OCI-LY3 (cell line): ENCODE measurements at regions not wholly inside any gene's neighbourhood (a gene's known extent, or its start where the extent isn't known, plus 50 kb on each side); places are given as distances from the start of the nearest gene placed in this dataset.

Experiments used
- H2AFZ ChIP-seq: fragments of 200-600, 300-600 bp; shearing (Covaris generic); 2 replicates; pipeline ENCODE4 v1.6.0; 2014; ENCODE audit warnings: antibody characterized with exemption, low read depth, low read length
- H3K27ac ChIP-seq: fragments of 200-600, 300-600 bp; sonication (generic); 2 replicates; pipeline ENCODE4 v1.5.1; 2014; ENCODE audit warnings: mild to moderate bottlenecking, low read length, moderate library complexity, mixed read lengths
- H3K27me3 ChIP-seq: fragments of 200-600, 300-600 bp; sonication (generic); 2 replicates; pipeline ENCODE4 v1.6.1; 2014; ENCODE audit warnings: low read depth, low read length, mixed read lengths
- H3K36me3 ChIP-seq: fragments of 200-600, 300-600 bp; sonication (generic); replicated peaks from 2 replicates; pipeline ENCODE3; 2014; ENCODE audit warnings: low read depth, low read length, mixed read lengths
- H3K4me1 ChIP-seq: fragments of 300-600, 200-600 bp; sonication (generic); 2 replicates; pipeline ENCODE4 v1.6.1; 2014; ENCODE audit warnings: low read length, mixed read lengths
- H3K4me2 ChIP-seq: fragments of 200-600, 300-600 bp; sonication (generic); 2 replicates; pipeline ENCODE4 v1.6.1; 2014; ENCODE audit warnings: low read length, mixed read lengths
- H3K4me3 ChIP-seq: fragments of 300-600, 200-600 bp; sonication (generic); 2 replicates; pipeline ENCODE4 v1.5.1; 2014; ENCODE audit warnings: antibody characterized with exemption, mild to moderate bottlenecking, low read length, moderate library complexity
- H3K79me2 ChIP-seq: fragments of 300-600, 200-600 bp; shearing (Covaris generic); 2 replicates; pipeline ENCODE4 v1.6.1; 2014; ENCODE audit warnings: mild to moderate bottlenecking, low read length, mixed read lengths
- H3K9ac ChIP-seq: fragments of 300-600, 200-600 bp; shearing (Covaris generic); 2 replicates; pipeline ENCODE4 v1.6.0; 2014; ENCODE audit warnings: mild to moderate bottlenecking, low read length, moderate library complexity
- H3K9me3 ChIP-seq: fragments of 200-600, 300-600 bp; shearing (Covaris generic); 2 replicates; pipeline ENCODE4 v1.6.1; 2014; ENCODE audit warnings: low read length, mixed read lengths; ENCODE audit not compliant: insufficient read depth
- H4K20me1 ChIP-seq: fragments of 200-600, 300-600 bp; sonication (generic); 2 replicates; pipeline ENCODE4 v1.6.1; 2016; ENCODE audit warnings: low read length, mixed read lengths; ENCODE audit not compliant: insufficient read depth
- EZH2phosphoT487 ChIP-seq: fragments of 200-600 bp; shearing (Covaris generic); IDR thresholded peaks from 2 replicates; pipeline ENCODE4 v1.6.1; 2018; ENCODE audit warnings: antibody characterized with exemption, mixed run types, low read depth
- TF ChIP-seq, protein P1 (sequence below): fragments of 200-600, 300-600 bp; sonication (generic); IDR thresholded peaks from 2 replicates; pipeline ENCODE4 v1.5.1; 2014; ENCODE audit warnings: antibody characterized with exemption, low read length, low read depth

GRCh38 chr2:201955231-201955630, 78.4 kb upstream of the FZD7 start:
- no peak overlapping the region for H3K4me2 ChIP-seq
- H3K27me3 ChIP-seq: peaks cover 4% of the 10 kb centered on the region; the same call in 1 of the 2 replicates
- no peak for TF ChIP-seq EZH2phosphoT487
- TF ChIP-seq, protein P1, sequence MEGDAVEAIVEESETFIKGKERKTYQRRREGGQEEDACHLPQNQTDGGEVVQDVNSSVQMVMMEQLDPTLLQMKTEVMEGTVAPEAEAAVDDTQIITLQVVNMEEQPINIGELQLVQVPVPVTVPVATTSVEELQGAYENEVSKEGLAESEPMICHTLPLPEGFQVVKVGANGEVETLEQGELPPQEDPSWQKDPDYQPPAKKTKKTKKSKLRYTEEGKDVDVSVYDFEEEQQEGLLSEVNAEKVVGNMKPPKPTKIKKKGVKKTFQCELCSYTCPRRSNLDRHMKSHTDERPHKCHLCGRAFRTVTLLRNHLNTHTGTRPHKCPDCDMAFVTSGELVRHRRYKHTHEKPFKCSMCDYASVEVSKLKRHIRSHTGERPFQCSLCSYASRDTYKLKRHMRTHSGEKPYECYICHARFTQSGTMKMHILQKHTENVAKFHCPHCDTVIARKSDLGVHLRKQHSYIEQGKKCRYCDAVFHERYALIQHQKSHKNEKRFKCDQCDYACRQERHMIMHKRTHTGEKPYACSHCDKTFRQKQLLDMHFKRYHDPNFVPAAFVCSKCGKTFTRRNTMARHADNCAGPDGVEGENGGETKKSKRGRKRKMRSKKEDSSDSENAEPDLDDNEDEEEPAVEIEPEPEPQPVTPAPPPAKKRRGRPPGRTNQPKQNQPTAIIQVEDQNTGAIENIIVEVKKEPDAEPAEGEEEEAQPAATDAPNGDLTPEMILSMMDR: no peak

DNA sequence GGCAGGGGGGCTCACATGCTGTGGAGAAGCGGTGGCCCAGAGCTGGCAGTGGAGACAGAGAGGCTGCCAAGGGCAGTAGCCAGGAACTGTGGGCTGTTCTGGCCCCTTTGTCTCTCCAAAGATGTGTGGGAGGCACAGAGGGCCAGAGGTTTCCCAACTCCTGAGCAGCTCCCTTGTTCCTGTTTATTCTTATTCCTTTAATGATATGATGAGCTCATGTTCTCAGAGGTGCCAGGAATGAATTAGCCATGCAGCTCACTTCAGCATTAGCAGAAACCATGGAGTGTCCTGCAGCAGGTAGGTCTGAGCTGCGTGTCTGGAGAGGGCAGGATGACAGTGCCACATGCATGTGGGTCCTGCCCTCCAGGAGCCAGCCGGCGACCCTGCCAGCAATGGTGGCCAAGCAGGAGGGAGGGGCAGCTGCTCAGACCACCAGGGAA, 77.9 kb upstream of the FZD7 start:
- Histone ChIP-seq H3K4me1 (peaks cover 4% of the 10 kb centered on the region; the same call in 1 of the 2 replicates), H3K27me3 (peaks cover 4% of the 10 kb centered on the region; the same call in 1 of the 2 replicates), H3K9me3 (no peaks in the 10 kb centered on the region), H3K4me3 (no peak overlapping the region), H3K4me2 (no peak overlapping the region), H3K36me3 (no peaks in the 10 kb centered on the region), H3K79me2 (no peaks in the 10 kb centered on the region), H4K20me1 (no peaks in the 10 kb centered on the region), H3K27ac (no peak overlapping the region), H3K9ac (no peak overlapping the region), H2AFZ (no peak overlapping the region)
- TF ChIP-seq, protein P1: no peak
- TF ChIP-seq EZH2phosphoT487: no peak

More at GRCh38 chr2:201955231-201955630, 78.4 kb upstream of the FZD7 start:
- Histone ChIP-seq H3K27ac (no peak overlapping the region), H3K36me3 (no peaks in the 10 kb centered on the region), H3K4me3 (no peak overlapping the region), H3K79me2 (no peaks in the 10 kb centered on the region), H2AFZ (no peak overlapping the region), H3K4me1 (peaks cover 4% of the 10 kb centered on the region; the same call in 1 of the 2 replicates), H4K20me1 (no peaks in the 10 kb centered on the region), H3K9me3 (no peaks in the 10 kb centered on the region), H3K9ac (no peak overlapping the region)

DNA sequence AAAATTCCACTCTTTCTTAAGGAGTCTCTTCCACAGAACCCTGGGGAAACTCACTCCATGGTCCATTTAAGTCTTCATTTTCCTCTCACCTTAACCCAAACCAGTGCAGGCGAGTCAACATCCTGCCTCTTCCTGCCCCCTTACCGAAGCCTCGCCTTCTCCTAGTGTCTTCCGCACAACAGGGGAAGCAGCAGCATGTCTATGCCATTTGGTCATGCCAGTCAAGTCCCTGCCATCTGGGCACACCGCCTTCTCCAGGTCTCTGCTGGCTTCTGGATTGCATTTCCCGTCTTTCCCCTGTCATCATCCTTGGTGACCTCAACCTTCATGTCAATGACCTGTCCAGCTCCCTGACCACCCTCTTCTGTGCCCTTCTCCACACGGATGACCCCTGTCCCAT, 77.3 kb upstream of the FZD7 start:
- Histone ChIP-seq H3K79me2 (no peaks in the 10 kb centered on the region), H3K4me3 (no peak overlapping the region), H3K27ac (no peak overlapping the region), H4K20me1 (no peaks in the 10 kb centered on the region), H3K36me3 (no peaks in the 10 kb centered on the region), H3K27me3 (peaks cover 4% of the 10 kb centered on the region; the same call in 1 of the 2 replicates), H3K9ac (no peak overlapping the region), H3K4me1 (peaks cover 4% of the 10 kb centered on the region; the same call in 1 of the 2 replicates), H3K4me2 (no peak overlapping the region), H2AFZ (no peak overlapping the region), H3K9me3 (no peaks in the 10 kb centered on the region)
- no peak for TF ChIP-seq EZH2phosphoT487
- TF ChIP-seq, protein P1: no peak

- TF ChIP-seq, protein P1: no peak
- TF ChIP-seq EZH2phosphoT487: no peak
- peaks cover 4% of the 10 kb centered on the region; the same call in 1 of the 2 replicates for H3K4me1 ChIP-seq
- peaks cover 4% of the 10 kb centered on the region; the same call in 1 of the 2 replicates for H3K27me3 ChIP-seq
- no peak overlapping the region for H2AFZ ChIP-seq
- no peak overlapping the region for H3K4me2 ChIP-seq
- no peak overlapping the region for H3K27ac ChIP-seq
- no peaks in the 10 kb centered on the region for H3K36me3 ChIP-seq
- no peaks in the 10 kb centered on the region for H3K79me2 ChIP-seq
- H3K9ac ChIP-seq: no peak overlapping the region
- no peaks in the 10 kb centered on the region for H4K20me1 ChIP-seq
- no peak overlapping the region for H3K4me3 ChIP-seq
- no peaks in the 10 kb centered on the region for H3K9me3 ChIP-seq
Observed at GRCh38 chr2:201957091-201957490, 76.6 kb upstream of the FZD7 start.
